Tibial nerve (tissue), 4 donors: ENCODE measurements at regions not wholly inside any gene's neighbourhood (a gene's known extent, or its start where the extent isn't known, plus 50 kb on each side); places are given as distances from the start of the nearest gene placed in this dataset.

ENCODE experiments used
- EP300 ChIP-seq, 2 donors: sonication (generic); formaldehyde crosslinking; IDR thresholded peaks; one replicate each; pipeline ENCODE4 v1.6.1; 2017; ENCODE audit warnings: antibody characterized with exemption in 2 of 2, mild to moderate bottlenecking in 1 of 2
- POLR2A ChIP-seq, 2 donors: fragments of 450-650 bp; IDR thresholded peaks; one replicate each; pipeline ENCODE4 v1.6.1; 2017; ENCODE audit warnings: antibody characterized with exemption in 2 of 2, mild to moderate bottlenecking in 2 of 2, moderate library complexity in 2 of 2
- TF ChIP-seq, protein P1 (sequence below), 5 experiments: fragments of 200-600 bp in 3 of 5; fragments of 450-650 bp in 2 of 5; sonication (generic) in 3 of 5; IDR thresholded peaks; one replicate each; pipeline ENCODE4 v1.5.1; 2016 to 2019; ENCODE audit warnings: antibody characterized with exemption in 5 of 5, mild to moderate bottlenecking in 3 of 5, moderate library complexity in 2 of 5

GRCh38 chr5:93240228-93240834 lies 340.7 kb downstream of the NR2F1-AS1 start:
- TF ChIP-seq EP300 (IDR thresholded peaks at IDR 0.05) (no peak), POLR2A (IDR thresholded peaks at IDR 0.05) (no peak)
- TF ChIP-seq, protein P1, sequence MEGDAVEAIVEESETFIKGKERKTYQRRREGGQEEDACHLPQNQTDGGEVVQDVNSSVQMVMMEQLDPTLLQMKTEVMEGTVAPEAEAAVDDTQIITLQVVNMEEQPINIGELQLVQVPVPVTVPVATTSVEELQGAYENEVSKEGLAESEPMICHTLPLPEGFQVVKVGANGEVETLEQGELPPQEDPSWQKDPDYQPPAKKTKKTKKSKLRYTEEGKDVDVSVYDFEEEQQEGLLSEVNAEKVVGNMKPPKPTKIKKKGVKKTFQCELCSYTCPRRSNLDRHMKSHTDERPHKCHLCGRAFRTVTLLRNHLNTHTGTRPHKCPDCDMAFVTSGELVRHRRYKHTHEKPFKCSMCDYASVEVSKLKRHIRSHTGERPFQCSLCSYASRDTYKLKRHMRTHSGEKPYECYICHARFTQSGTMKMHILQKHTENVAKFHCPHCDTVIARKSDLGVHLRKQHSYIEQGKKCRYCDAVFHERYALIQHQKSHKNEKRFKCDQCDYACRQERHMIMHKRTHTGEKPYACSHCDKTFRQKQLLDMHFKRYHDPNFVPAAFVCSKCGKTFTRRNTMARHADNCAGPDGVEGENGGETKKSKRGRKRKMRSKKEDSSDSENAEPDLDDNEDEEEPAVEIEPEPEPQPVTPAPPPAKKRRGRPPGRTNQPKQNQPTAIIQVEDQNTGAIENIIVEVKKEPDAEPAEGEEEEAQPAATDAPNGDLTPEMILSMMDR (IDR thresholded peaks at IDR 0.05) = no peak
